ENCODE measurements at regions not wholly inside any gene's neighbourhood (a gene's known extent, or its start where the extent isn't known, plus 50 kb on each side); places are given as distances from the start of the nearest gene placed in this dataset.
"Not testable (repeated sequence)": the region's sequence is repeated elsewhere in the genome, so short reads cannot be mapped to it uniquely, and the experiment has no call there.

DNA sequence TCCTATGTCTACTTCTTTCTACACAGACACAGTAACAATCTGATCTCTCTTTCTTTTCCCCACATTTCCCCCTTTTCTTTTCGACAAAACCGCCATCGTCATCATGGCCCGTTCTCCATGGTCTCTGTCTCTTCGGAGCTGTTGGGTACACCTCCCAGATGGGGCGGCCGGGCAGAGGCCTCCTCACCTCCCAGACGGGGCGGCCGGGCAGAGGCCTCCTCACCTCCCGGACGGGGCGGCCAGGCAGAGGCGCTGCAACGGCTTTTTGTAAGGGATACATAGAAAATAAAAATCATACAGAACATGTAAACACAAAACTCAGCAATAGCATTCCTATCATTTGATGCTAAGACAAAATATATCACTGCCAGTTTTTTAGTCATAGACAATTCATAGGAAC is 57.2 kb upstream of the USP25 start:
- not testable (repeated sequence) for DNase-seq (ENCODE audit: low read depth)

DNA sequence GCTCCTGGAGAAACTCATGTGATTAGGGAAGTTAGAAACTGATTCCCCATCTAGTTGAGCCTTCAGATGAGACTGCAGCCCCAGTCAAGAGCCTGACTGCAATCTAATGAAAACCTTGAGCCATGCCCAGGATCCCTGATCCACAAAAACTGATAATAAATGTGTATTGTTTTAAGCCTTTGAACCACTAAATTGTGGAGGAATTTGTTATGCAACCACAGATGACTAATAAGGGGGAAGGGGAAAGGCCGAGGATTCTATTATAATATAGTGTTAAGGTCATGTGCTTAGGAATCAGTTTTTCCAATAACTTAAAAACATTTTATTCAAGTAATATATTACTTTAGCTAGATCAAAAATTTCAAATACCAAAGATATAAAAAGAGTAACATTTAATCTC is 52.8 kb upstream of the USP25 start:
- no peak for DNase-seq (ENCODE audit: low read depth)

DNA sequence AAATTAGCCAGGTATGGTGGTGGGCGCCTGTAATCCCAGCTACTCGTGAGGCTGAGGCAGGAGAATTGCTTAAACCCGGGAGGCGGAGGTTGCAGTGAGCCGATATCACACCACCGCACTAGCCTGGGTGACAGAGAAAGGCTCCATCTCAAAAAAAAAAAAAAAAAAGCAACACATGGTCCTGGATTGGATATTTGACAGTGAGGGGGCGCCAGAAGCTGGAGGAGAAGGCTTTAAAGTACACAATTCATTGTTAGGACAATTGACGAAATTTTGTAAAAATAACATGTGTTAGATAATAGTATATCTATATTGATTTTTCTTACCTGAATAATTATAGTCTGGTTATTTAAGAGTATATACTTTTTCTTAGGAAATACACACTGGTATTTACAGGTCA is 50.2 kb upstream of the USP25 start:
- DNase-seq (ENCODE audit: low read depth), result no peak
